ENCODE measurements at regions not wholly inside any gene's neighbourhood (a gene's known extent, or its start where the extent isn't known, plus 50 kb on each side); places are given as distances from the start of the nearest gene placed in this dataset.

- CTCF ChIA-PET, result interaction anchor here in 1 of 2 donors (0.6 kb wide), 1 partner anchor 49 kb away, joined by 5 read pairs; no protein-coding TSS in a partner anchor
- no peak overlapping the region for H3K4me3 Mint-ChIP-seq
- H3K4me1 Mint-ChIP-seq, result peaks cover 60 to 69% (median 65%) of the 10 kb centered on the region in 3 donors
- Histone ChIP-seq H3K4me1 (ENCODE audit: control insufficient read depth in 1 of 2, extremely low read depth in 1 of 2, insufficient read depth in 2 of 2, low read length in 2 of 2) (peaks cover 39 to 73% of the 10 kb centered on the region in 2 experiments), H3K27ac (ENCODE audit: low read length) (no peak overlapping the region), H3K9me3 (no peaks in the 10 kb centered on the region), H3K4me3 (ENCODE audit: control insufficient read depth in 1 of 2, extremely low read depth in 1 of 2, low read length in 1 of 2) (no peak overlapping the region), H3K27me3 (replicated peaks in 1 of 2; ENCODE audit: control insufficient read depth in 2 of 2, extremely low read depth in 1 of 2, insufficient read depth in 2 of 2, low read length in 1 of 2) (peaks cover 0 to 7% of the 10 kb centered on the region in 2 experiments), H3K36me3 (ENCODE audit: control insufficient read depth in 2 of 2, extremely low read depth in 1 of 2, insufficient read depth in 1 of 2, low read length in 1 of 2) (no peaks in the 10 kb centered on the region)
- H3K36me3 Mint-ChIP-seq, result no peaks in the 10 kb centered on the region
- POLR2A ChIA-PET, result interaction anchor here in 1 of 2 donors (0.6 kb wide), 1 partner anchor 199 kb away, joined by 6 read pairs; no protein-coding TSS in a partner anchor
- no peaks in the 10 kb centered on the region for H3K9me3 Mint-ChIP-seq
- H3K27me3 Mint-ChIP-seq, result no peaks in the 10 kb centered on the region
- ATAC-seq (replicated peaks in 1 of 4) (no peak), DNase-seq (no peak)
- H3K27ac Mint-ChIP-seq, result no peak overlapping the region
- 93% methylated on average over 4 of the region's 5 CpGs for WGBS (ENCODE audit: insufficient coverage)
Observed at GRCh38 chr17:77366206-77366557, 225.4 kb downstream of the SEC14L1 start.

GRCh38 chr17:77366558-77367245 lies 225.9 kb downstream of the SEC14L1 start:
- Mint-ChIP-seq H3K4me1 (peaks cover 65 to 74% (median 70%) of the 10 kb centered on the region in 3 donors), H3K36me3 (no peaks in the 10 kb centered on the region), H3K4me3 (no peak overlapping the region), H3K27ac (peak overlapping the region in 1 of 2 donors; percentile 44), H3K27me3 (no peaks in the 10 kb centered on the region), H3K9me3 (no peaks in the 10 kb centered on the region)
- Histone ChIP-seq H3K27ac (ENCODE audit: low read length) (no peak overlapping the region), H3K4me1 (ENCODE audit: control insufficient read depth in 1 of 2, extremely low read depth in 1 of 2, insufficient read depth in 2 of 2, low read length in 2 of 2) (peaks cover 43 to 79% of the 10 kb centered on the region in 2 experiments), H3K27me3 (replicated peaks in 1 of 2; ENCODE audit: control insufficient read depth in 2 of 2, extremely low read depth in 1 of 2, insufficient read depth in 2 of 2, low read length in 1 of 2) (peaks cover 0 to 7% of the 10 kb centered on the region in 2 experiments), H3K4me3 (ENCODE audit: control insufficient read depth in 1 of 2, extremely low read depth in 1 of 2, low read length in 1 of 2) (no peak overlapping the region), H3K36me3 (ENCODE audit: control insufficient read depth in 2 of 2, extremely low read depth in 1 of 2, insufficient read depth in 1 of 2, low read length in 1 of 2) (no peaks in the 10 kb centered on the region), H3K9me3 (no peaks in the 10 kb centered on the region)
- ChIA-PET CTCF (no interaction called here), POLR2A (interaction anchor here in 1 of 2 donors (0.6 kb wide), 1 partner anchor 200 kb away, joined by 6 read pairs; no protein-coding TSS in a partner anchor)
- WGBS (ENCODE audit: insufficient coverage), result 66% methylated on average over 6 of the region's 8 CpGs
- ATAC-seq (replicated peaks in 1 of 4) (no peak), DNase-seq (no peak)

GRCh38 chr17:77369544-77369971 lies 228.8 kb downstream of the SEC14L1 start:
- DNase-seq, result no peak

GRCh38 chr17:77370586-77370985 lies 229.8 kb downstream of the SEC14L1 start:
- Mint-ChIP-seq H3K27me3 (no peaks in the 10 kb centered on the region), H3K9me3 (no peaks in the 10 kb centered on the region), H3K4me3 (peak overlapping the region; percentile 22 to 92 (median 47)), H3K4me1 (peaks cover 57 to 68% (median 62%) of the 10 kb centered on the region in 3 donors), H3K27ac (peak overlapping the region; percentile 92), H3K36me3 (peaks cover 3% of the 10 kb centered on the region)
- ATAC-seq (replicated peaks in 1 of 4) (no peak), DNase-seq (no peak)
- H3K27ac ChIP-seq (ENCODE audit: low read length), result no peak overlapping the region
- H3K4me3 ChIP-seq (ENCODE audit: control insufficient read depth in 1 of 2, extremely low read depth in 1 of 2, low read length in 1 of 2), result no peak overlapping the region
- peaks cover 28 to 68% of the 10 kb centered on the region in 2 experiments for H3K4me1 ChIP-seq (ENCODE audit: control insufficient read depth in 1 of 2, extremely low read depth in 1 of 2, insufficient read depth in 2 of 2, low read length in 2 of 2)
- ChIA-PET CTCF (interaction anchor here in 1 of 2 donors (1.0 kb wide), 1 partner anchor 8 kb away, joined by 3 read pairs; no protein-coding TSS in a partner anchor), POLR2A (no interaction called here)
- 95% methylated on average over 3 of the region's 5 CpGs for WGBS (ENCODE audit: insufficient coverage)
- peaks cover 0 to 3% of the 10 kb centered on the region in 2 experiments for H3K27me3 ChIP-seq (replicated peaks in 1 of 2; ENCODE audit: control insufficient read depth in 2 of 2, extremely low read depth in 1 of 2, insufficient read depth in 2 of 2, low read length in 1 of 2)
- H3K36me3 ChIP-seq (ENCODE audit: control insufficient read depth in 2 of 2, extremely low read depth in 1 of 2, insufficient read depth in 1 of 2, low read length in 1 of 2), result no peaks in the 10 kb centered on the region
- H3K9me3 ChIP-seq, result no peaks in the 10 kb centered on the region

More at GRCh38 chr17:77369544-77369971, 228.8 kb downstream of the SEC14L1 start:
- 96% methylated on average over 9 of the region's 13 CpGs for WGBS (ENCODE audit: insufficient coverage)
- Histone ChIP-seq H3K4me1 (ENCODE audit: control insufficient read depth in 1 of 2, extremely low read depth in 1 of 2, insufficient read depth in 2 of 2, low read length in 2 of 2) (peaks cover 36 to 67% of the 10 kb centered on the region in 2 experiments), H3K4me3 (ENCODE audit: control insufficient read depth in 1 of 2, extremely low read depth in 1 of 2, low read length in 1 of 2) (no peak overlapping the region), H3K27ac (ENCODE audit: low read length) (no peak overlapping the region), H3K27me3 (replicated peaks in 1 of 2; ENCODE audit: control insufficient read depth in 2 of 2, extremely low read depth in 1 of 2, insufficient read depth in 2 of 2, low read length in 1 of 2) (peaks cover 0 to 3% of the 10 kb centered on the region in 2 experiments), H3K9me3 (no peaks in the 10 kb centered on the region), H3K36me3 (ENCODE audit: control insufficient read depth in 2 of 2, extremely low read depth in 1 of 2, insufficient read depth in 1 of 2, low read length in 1 of 2) (no peaks in the 10 kb centered on the region)
- ChIA-PET POLR2A (no interaction called here), CTCF (no interaction called here)
- peak overlapping the region; percentile 92 for H3K27ac Mint-ChIP-seq
- no peak overlapping the region for H3K4me3 Mint-ChIP-seq
- no peak for ATAC-seq (replicated peaks in 1 of 4)
- peaks cover 3% of the 10 kb centered on the region for H3K36me3 Mint-ChIP-seq
- H3K4me1 Mint-ChIP-seq, result peaks cover 57 to 68% (median 63%) of the 10 kb centered on the region in 3 donors
- no peaks in the 10 kb centered on the region for H3K9me3 Mint-ChIP-seq
- no peaks in the 10 kb centered on the region for H3K27me3 Mint-ChIP-seq

GRCh38 chr17:77371117-77371887 lies 230.5 kb downstream of the SEC14L1 start:
- Mint-ChIP-seq H3K4me1 (peaks cover 57 to 68% (median 62%) of the 10 kb centered on the region in 3 donors), H3K27ac (peak overlapping the region; percentile 92), H3K9me3 (no peaks in the 10 kb centered on the region), H3K4me3 (peak overlapping the region; percentile 80 to 92 (median 81)), H3K27me3 (no peaks in the 10 kb centered on the region), H3K36me3 (peaks cover 3% of the 10 kb centered on the region)
- DNase-seq (no peak), ATAC-seq (replicated peaks in 1 of 4) (no peak)
- Histone ChIP-seq H3K9me3 (no peaks in the 10 kb centered on the region), H3K4me1 (ENCODE audit: control insufficient read depth in 1 of 2, extremely low read depth in 1 of 2, insufficient read depth in 2 of 2, low read length in 2 of 2) (peaks cover 26 to 68% of the 10 kb centered on the region in 2 experiments), H3K27me3 (replicated peaks in 1 of 2; ENCODE audit: control insufficient read depth in 2 of 2, extremely low read depth in 1 of 2, insufficient read depth in 2 of 2, low read length in 1 of 2) (peaks cover 0 to 3% of the 10 kb centered on the region in 2 experiments), H3K4me3 (ENCODE audit: control insufficient read depth in 1 of 2, extremely low read depth in 1 of 2, low read length in 1 of 2) (no peak overlapping the region), H3K27ac (ENCODE audit: low read length) (peak overlapping the region; percentile 6), H3K36me3 (ENCODE audit: control insufficient read depth in 2 of 2, extremely low read depth in 1 of 2, insufficient read depth in 1 of 2, low read length in 1 of 2) (no peaks in the 10 kb centered on the region)
- 87% methylated on average over 20 of the region's 20 CpGs for WGBS (ENCODE audit: insufficient coverage)
- ChIA-PET POLR2A (no interaction called here), CTCF (interaction anchor here in 1 of 2 donors (1.0 kb wide), 2 partner anchors 9 to 123 kb away, joined by 3 read pairs; no protein-coding TSS in a partner anchor)

- 83% methylated on average over 12 of the region's 16 CpGs for WGBS (ENCODE audit: insufficient coverage)
- POLR2A ChIA-PET, result no interaction called here
- ATAC-seq (replicated peaks in 1 of 4) (peak in 1 of 4 experiments; percentile 0), DNase-seq (peak in 1 of 35 experiments; percentile 32)
- Mint-ChIP-seq H3K36me3 (peaks cover 3% of the 10 kb centered on the region), H3K9me3 (no peaks in the 10 kb centered on the region), H3K4me1 (peaks cover 57 to 68% (median 62%) of the 10 kb centered on the region in 3 donors), H3K4me3 (peak overlapping the region; percentile 80 to 92 (median 81)), H3K27ac (peak overlapping the region; percentile 92), H3K27me3 (no peaks in the 10 kb centered on the region)
- Histone ChIP-seq H3K9me3 (no peaks in the 10 kb centered on the region), H3K27me3 (replicated peaks in 1 of 2; ENCODE audit: control insufficient read depth in 2 of 2, extremely low read depth in 1 of 2, insufficient read depth in 2 of 2, low read length in 1 of 2) (peaks cover 0 to 2% of the 10 kb centered on the region in 2 experiments), H3K36me3 (ENCODE audit: control insufficient read depth in 2 of 2, extremely low read depth in 1 of 2, insufficient read depth in 1 of 2, low read length in 1 of 2) (peaks cover 0 to 2% of the 10 kb centered on the region in 2 donors), H3K4me3 (ENCODE audit: control insufficient read depth in 1 of 2, extremely low read depth in 1 of 2, low read length in 1 of 2) (peak overlapping the region; percentile 52 to 98), H3K27ac (ENCODE audit: low read length) (peak overlapping the region; percentile 58), H3K4me1 (ENCODE audit: control insufficient read depth in 1 of 2, extremely low read depth in 1 of 2, insufficient read depth in 2 of 2, low read length in 2 of 2) (peaks cover 30 to 68% of the 10 kb centered on the region in 2 experiments)
- CTCF ChIA-PET, result interaction anchor here in 1 of 2 donors (1.0 kb wide), 1 partner anchor 123 kb away, joined by 3 read pairs; no protein-coding TSS in a partner anchor
Observed at GRCh38 chr17:77371888-77372443, 231.2 kb downstream of the SEC14L1 start.
